ENCODE measurements at regions not wholly inside any gene's neighbourhood (a gene's known extent, or its start where the extent isn't known, plus 50 kb on each side); places are given as distances from the start of the nearest gene placed in this dataset.
"Not testable (repeated sequence)": the region's sequence is repeated elsewhere in the genome, so short reads cannot be mapped to it uniquely, and the experiment has no call there.

DNA sequence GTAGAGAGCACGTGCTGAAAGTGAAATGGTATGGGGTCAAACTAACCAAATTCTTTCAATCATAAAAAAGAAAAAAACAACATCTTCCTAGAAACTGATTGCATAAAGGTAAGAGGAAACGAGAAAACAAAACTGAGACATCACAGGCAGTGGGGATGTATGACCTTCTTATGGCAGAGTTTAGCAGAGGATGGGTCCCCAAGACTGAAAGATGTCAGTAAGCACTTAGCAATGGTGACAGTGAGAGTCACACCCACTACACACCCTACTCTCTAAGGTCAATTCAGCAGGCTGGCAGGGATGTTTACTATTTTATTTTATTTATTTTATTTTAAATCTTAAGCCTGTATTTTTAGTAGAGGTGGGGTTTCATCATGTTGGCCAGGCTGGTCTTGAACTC, 1672.3 kb downstream of the SPATA31A7 start:
- TF ChIP-seq, protein P1, sequence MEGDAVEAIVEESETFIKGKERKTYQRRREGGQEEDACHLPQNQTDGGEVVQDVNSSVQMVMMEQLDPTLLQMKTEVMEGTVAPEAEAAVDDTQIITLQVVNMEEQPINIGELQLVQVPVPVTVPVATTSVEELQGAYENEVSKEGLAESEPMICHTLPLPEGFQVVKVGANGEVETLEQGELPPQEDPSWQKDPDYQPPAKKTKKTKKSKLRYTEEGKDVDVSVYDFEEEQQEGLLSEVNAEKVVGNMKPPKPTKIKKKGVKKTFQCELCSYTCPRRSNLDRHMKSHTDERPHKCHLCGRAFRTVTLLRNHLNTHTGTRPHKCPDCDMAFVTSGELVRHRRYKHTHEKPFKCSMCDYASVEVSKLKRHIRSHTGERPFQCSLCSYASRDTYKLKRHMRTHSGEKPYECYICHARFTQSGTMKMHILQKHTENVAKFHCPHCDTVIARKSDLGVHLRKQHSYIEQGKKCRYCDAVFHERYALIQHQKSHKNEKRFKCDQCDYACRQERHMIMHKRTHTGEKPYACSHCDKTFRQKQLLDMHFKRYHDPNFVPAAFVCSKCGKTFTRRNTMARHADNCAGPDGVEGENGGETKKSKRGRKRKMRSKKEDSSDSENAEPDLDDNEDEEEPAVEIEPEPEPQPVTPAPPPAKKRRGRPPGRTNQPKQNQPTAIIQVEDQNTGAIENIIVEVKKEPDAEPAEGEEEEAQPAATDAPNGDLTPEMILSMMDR (IDR thresholded peaks at IDR 0.05; ENCODE audit: insufficient read depth, low read length, poor library complexity, severe bottlenecking) = not testable (repeated sequence)
- not testable (repeated sequence) for TF ChIP-seq EZH2phosphoT487 (conservative IDR thresholded peaks at IDR 0.05; ENCODE audit: low read length)

Data from SU-DHL-6 (cell line).